ENCODE measurements at regions not wholly inside any gene's neighbourhood (a gene's known extent, or its start where the extent isn't known, plus 50 kb on each side); places are given as distances from the start of the nearest gene placed in this dataset.

DNA sequence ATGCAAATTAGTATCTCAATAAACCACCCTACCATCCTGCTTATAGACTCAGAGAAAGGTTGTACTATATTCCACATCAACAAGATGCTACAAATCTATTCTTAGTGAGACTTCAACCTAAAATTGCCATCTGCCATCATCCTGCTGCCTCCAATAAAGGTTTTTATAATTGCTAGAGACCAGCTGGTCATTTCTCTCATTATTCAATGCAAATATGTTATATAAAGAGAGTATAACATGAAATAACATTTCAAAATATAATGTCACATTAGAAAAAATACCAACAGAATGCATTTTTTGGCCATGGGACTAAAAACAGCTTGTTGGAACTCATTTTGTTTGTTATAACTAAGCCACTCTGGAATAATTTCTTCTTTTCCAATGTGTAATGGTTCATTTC is 247.3 kb downstream of the LRIG3 start:
- TF ChIP-seq, protein P1, sequence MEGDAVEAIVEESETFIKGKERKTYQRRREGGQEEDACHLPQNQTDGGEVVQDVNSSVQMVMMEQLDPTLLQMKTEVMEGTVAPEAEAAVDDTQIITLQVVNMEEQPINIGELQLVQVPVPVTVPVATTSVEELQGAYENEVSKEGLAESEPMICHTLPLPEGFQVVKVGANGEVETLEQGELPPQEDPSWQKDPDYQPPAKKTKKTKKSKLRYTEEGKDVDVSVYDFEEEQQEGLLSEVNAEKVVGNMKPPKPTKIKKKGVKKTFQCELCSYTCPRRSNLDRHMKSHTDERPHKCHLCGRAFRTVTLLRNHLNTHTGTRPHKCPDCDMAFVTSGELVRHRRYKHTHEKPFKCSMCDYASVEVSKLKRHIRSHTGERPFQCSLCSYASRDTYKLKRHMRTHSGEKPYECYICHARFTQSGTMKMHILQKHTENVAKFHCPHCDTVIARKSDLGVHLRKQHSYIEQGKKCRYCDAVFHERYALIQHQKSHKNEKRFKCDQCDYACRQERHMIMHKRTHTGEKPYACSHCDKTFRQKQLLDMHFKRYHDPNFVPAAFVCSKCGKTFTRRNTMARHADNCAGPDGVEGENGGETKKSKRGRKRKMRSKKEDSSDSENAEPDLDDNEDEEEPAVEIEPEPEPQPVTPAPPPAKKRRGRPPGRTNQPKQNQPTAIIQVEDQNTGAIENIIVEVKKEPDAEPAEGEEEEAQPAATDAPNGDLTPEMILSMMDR (IDR thresholded peaks at IDR 0.05), result no peak
- no peak for TF ChIP-seq POLR2A (IDR thresholded peaks at IDR 0.05)
